ENCODE measurements at regions not wholly inside any gene's neighbourhood (a gene's known extent, or its start where the extent isn't known, plus 50 kb on each side); places are given as distances from the start of the nearest gene placed in this dataset.
"Not testable (repeated sequence)": the region's sequence is repeated elsewhere in the genome, so short reads cannot be mapped to it uniquely, and the experiment has no call there.

DNA sequence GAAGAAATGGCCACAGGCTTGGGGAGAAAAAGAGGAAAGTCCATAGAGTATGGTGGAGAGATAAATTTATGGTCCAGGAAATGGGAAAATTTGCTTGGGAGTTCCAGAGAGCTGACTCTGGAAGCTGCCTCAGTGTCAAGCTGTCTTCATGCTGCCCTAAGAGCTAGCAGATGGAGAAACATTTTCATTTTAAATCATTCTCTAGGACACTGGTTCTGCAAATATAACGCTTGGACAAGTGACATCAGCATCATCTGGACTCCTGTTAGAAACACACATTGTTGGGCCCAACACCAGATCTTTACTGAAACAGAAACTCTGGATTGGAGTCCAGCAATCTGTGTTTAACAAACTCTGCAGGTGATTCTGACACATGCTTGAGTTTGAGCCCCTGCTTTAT, 592.0 kb upstream of the KLF12 start:
- H3K4me1 Mint-ChIP-seq: no peaks in the 10 kb centered on the region
- H3K36me3 Mint-ChIP-seq (ENCODE audit: low read depth): no peaks in the 10 kb centered on the region
- no peak overlapping the region for H3K27ac Mint-ChIP-seq
- no peaks in the 10 kb centered on the region for H3K27me3 Mint-ChIP-seq
- DNase-seq: no peak
- intact Hi-C loops (cut with micrococcal nuclease): no loop called here
- no peak overlapping the region for H3K4me3 Mint-ChIP-seq
- H3K9me3 Mint-ChIP-seq: no peaks in the 10 kb centered on the region

DNA sequence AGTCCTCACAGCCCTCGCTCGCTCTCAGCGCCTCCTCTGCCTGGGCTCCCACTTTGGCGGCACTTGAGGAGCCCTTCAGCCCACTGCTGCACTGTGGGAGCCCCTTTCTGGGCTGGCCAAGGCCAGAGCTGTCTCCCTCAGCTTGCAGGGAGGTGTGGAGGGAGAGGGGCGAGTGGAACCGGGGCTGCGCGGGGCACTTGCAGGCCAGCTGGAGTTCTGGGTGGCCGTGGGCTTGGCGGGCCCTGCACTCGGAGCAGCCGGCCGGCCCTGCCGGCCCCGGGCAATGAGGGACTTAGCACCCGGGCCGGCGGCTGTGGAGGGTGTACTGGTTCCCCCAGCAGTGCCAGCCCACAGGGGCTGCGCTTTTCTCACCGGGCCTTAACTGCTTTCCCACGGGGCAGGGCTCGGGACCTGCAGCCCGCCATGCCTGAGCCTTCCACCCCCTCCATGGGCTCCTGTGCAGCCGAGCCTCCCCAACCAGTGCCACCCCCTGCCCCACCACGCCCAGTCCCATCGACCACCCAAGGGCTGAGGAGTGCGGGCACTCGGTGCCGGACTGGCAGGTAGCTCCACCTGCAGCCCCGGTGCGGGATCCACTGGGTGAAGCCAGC, 584.1 kb upstream of the KLF12 start:
- H3K36me3 Mint-ChIP-seq (ENCODE audit: low read depth); H3K27ac Mint-ChIP-seq; H3K9me3 Mint-ChIP-seq; H3K4me1 Mint-ChIP-seq; DNase-seq; H3K27me3 Mint-ChIP-seq; H3K4me3 Mint-ChIP-seq; intact Hi-C loops (cut with micrococcal nuclease): not testable (repeated sequence)

DNA sequence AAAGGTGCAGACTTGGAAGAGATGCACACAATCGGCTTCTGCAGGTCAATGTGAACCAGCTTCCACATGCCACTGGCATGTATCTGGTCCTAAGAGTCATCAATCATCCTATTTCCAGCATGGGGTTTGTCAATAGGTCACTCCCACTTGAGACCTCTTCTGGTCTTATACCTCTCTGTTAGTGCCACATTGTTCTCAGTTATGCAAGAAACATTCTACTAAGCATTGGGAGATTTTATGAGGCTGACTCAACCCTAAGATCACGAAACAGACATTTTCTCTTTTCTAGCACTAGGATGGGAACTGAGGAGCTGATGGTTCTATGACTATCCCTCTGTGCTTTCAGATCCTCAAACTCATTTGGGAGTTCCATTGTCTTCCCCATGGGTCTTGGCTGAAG, 581.5 kb upstream of the KLF12 start:
- no peaks in the 10 kb centered on the region for H3K36me3 Mint-ChIP-seq (ENCODE audit: low read depth)
- intact Hi-C loops (cut with micrococcal nuclease): no loop called here
- H3K27ac Mint-ChIP-seq: no peak overlapping the region
- no peak overlapping the region for H3K4me3 Mint-ChIP-seq
- H3K9me3 Mint-ChIP-seq: no peaks in the 10 kb centered on the region
- no peaks in the 10 kb centered on the region for H3K27me3 Mint-ChIP-seq
- H3K4me1 Mint-ChIP-seq: no peaks in the 10 kb centered on the region
- peak; percentile 17 for DNase-seq

DNA sequence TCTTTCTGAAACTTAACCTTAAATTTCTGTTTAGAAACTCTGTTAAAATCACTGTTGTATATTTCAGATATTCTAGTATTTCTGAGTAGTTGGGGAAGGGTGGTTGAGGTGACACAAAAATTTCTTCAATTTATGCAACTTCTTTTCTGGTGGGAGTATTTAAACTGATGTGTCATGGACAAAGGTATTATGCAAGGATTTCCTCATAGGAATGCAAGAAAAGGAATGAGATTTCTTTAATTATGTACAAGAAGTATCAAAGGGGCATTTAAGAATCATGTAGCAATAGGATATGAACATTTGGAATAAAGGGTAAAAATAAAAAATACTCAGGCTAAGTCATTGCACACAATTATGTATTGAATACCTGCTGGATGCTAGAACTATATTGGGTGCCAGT, 575.8 kb upstream of the KLF12 start:
- no peak overlapping the region for H3K4me3 Mint-ChIP-seq
- no peaks in the 10 kb centered on the region for H3K27me3 Mint-ChIP-seq
- H3K4me1 Mint-ChIP-seq: no peaks in the 10 kb centered on the region
- no peaks in the 10 kb centered on the region for H3K36me3 Mint-ChIP-seq (ENCODE audit: low read depth)
- H3K27ac Mint-ChIP-seq: no peak overlapping the region
- DNase-seq: no peak
- intact Hi-C loops (cut with micrococcal nuclease): no loop called here
- H3K9me3 Mint-ChIP-seq: no peaks in the 10 kb centered on the region

DNA sequence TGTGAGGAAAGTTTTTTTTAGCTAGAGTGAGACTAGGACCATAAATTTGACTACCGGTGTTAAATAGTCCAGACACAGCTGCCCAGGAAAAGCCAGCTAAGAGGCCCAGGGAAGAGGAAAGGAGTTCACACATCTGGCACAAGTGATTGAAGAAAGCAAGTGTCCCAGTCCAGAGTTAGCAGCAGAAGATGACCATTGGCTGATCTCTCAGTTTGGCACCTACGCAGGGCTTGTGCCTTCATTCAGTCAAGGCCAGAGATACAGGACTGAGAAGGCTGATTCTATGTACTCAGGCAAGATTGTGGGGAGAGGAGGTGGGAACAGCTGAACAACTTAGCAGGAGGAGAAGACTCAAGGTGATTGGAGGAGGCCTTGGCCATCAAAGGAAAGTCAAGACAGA, 575.0 kb upstream of the KLF12 start:
- Mint-ChIP-seq H3K27ac (no peak overlapping the region), H3K9me3 (no peaks in the 10 kb centered on the region), H3K4me1 (no peaks in the 10 kb centered on the region), H3K4me3 (no peak overlapping the region), H3K36me3 (ENCODE audit: low read depth) (no peaks in the 10 kb centered on the region), H3K27me3 (no peaks in the 10 kb centered on the region)
- peak; percentile 41 for DNase-seq
- intact Hi-C loops (cut with micrococcal nuclease): no loop called here

DNA sequence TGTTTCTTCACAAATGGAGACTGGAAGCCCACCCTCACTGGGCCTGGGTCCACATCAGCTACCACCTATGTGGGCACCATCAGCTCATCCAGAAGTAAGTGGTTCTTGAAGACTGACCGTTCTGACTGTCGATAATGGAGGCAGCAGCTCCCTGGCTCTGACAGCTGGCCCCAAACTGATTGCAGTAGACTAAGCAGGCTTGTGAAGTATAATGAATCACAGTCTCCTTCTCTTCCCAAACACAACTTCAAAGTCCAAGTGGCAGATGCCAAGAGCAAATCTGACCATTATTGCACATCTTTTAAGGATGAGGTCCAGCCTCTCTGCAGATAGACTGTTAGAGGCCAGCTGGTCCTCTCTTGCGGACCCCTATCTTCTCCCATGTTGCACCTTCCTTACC, 574.4 kb upstream of the KLF12 start:
- Mint-ChIP-seq H3K36me3 (ENCODE audit: low read depth) (no peaks in the 10 kb centered on the region), H3K27me3 (no peaks in the 10 kb centered on the region), H3K27ac (no peak overlapping the region), H3K4me1 (no peaks in the 10 kb centered on the region), H3K4me3 (no peak overlapping the region), H3K9me3 (no peaks in the 10 kb centered on the region)
- intact Hi-C loops (cut with micrococcal nuclease): no loop called here
- DNase-seq: peak; percentile 33

DNA sequence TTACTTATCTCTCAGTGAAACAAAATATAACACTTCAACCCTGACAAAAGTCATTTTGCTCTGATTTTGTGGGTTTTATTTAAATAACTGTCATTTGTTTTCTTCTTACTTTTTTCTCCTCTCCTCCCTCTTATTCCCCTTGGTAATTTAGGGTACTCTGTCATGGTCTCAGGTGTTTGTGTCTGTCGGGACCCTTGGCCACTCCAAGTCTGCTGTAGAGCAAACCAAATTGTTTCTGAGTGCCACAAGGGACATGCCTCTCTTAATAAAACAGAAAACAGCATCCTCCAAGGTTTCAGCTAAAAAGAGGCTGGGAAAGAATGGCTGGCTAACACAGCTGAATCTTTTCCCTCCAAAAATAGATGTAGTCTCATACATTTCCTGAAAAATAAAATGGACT, 573.1 kb upstream of the KLF12 start:
- no peaks in the 10 kb centered on the region for H3K9me3 Mint-ChIP-seq
- no peaks in the 10 kb centered on the region for H3K4me1 Mint-ChIP-seq

DNA sequence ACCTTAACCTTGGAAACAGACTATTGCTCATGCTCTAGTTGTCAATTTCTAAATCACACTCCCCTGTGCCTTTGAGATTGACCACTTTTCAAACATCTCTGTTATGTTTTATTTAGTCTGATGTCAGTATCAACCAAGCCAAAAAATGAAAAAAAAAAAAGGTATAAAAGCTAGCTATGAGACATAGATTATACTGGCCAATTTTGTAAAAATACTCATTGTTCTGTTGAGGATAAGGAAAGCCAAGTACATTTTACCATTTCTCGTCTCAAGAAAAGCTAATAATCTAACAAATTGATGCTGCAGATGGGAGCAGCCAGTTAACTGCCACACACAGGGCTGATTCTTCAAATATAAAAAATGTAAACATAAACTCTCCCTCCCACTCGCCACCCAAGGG, 572.6 kb upstream of the KLF12 start:
- no peaks in the 10 kb centered on the region for H3K9me3 Mint-ChIP-seq
- H3K27me3 Mint-ChIP-seq: no peaks in the 10 kb centered on the region
- intact Hi-C loops (cut with micrococcal nuclease): no loop called here
- no peak for DNase-seq
- no peak overlapping the region for H3K4me3 Mint-ChIP-seq
- H3K4me1 Mint-ChIP-seq: no peaks in the 10 kb centered on the region
- H3K36me3 Mint-ChIP-seq (ENCODE audit: low read depth): no peaks in the 10 kb centered on the region
- H3K27ac Mint-ChIP-seq: no peak overlapping the region

More for the DNA sequence above, 573.1 kb upstream of the KLF12 start:
- no peak overlapping the region for H3K27ac Mint-ChIP-seq
- intact Hi-C loops (cut with micrococcal nuclease): no loop called here
- no peaks in the 10 kb centered on the region for H3K27me3 Mint-ChIP-seq
- no peaks in the 10 kb centered on the region for H3K36me3 Mint-ChIP-seq (ENCODE audit: low read depth)
- no peak overlapping the region for H3K4me3 Mint-ChIP-seq
- no peak for DNase-seq

DNA sequence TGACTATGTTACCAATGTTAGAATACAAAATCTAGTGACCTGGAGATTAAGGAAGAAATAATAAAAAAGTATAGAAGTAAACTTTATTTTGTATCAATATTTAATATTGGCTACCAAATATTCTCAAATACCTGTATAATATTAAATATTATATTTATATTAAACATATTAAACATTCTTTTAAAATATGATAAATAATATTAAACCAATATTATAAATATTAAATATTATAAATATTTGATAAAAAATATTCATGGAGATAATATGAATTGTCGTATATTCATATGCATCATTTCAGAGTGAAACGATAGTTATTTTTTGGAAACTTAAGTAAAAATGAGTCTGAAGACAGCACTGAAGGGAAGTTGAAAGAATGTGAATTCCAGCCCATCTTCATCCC, 571.2 kb upstream of the KLF12 start:
- Mint-ChIP-seq H3K36me3 (ENCODE audit: low read depth) (no peaks in the 10 kb centered on the region), H3K4me3 (no peak overlapping the region), H3K4me1 (no peaks in the 10 kb centered on the region), H3K27ac (no peak overlapping the region), H3K27me3 (no peaks in the 10 kb centered on the region), H3K9me3 (peaks cover 4% of the 10 kb centered on the region)
- intact Hi-C loops (cut with micrococcal nuclease): no loop called here
- DNase-seq: no peak

DNA sequence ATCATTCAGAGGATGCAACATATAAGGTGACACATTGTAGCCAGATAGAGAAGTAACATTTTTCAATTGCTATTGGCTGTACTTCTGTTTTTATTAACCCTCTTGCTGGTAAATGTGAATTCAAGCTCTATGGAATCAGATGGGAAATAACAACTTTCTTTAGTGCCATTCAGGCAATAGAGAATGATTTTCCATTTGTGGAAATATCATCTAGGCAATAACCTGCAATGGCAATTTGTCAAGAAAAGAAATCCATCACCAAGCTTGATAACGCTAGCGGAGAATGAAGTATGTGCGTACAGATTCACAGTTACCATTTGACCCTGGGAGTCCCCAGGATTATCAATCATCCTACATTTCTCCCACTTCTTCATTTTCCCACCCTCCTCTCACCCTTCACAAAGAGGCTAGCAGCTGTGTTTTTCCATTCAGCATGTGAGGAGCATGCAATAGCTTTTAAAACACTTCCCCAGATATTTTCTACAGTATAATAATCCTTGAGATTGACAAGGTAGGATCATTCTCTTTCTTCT, 569.7 kb upstream of the KLF12 start:
- H3K27ac Mint-ChIP-seq: no peak overlapping the region
- intact Hi-C loops (cut with micrococcal nuclease): no loop called here
- no peak overlapping the region for H3K4me3 Mint-ChIP-seq
- DNase-seq: no peak
- no peaks in the 10 kb centered on the region for H3K4me1 Mint-ChIP-seq
- peaks cover 4% of the 10 kb centered on the region for H3K9me3 Mint-ChIP-seq
- no peaks in the 10 kb centered on the region for H3K27me3 Mint-ChIP-seq
- no peaks in the 10 kb centered on the region for H3K36me3 Mint-ChIP-seq (ENCODE audit: low read depth)

DNA sequence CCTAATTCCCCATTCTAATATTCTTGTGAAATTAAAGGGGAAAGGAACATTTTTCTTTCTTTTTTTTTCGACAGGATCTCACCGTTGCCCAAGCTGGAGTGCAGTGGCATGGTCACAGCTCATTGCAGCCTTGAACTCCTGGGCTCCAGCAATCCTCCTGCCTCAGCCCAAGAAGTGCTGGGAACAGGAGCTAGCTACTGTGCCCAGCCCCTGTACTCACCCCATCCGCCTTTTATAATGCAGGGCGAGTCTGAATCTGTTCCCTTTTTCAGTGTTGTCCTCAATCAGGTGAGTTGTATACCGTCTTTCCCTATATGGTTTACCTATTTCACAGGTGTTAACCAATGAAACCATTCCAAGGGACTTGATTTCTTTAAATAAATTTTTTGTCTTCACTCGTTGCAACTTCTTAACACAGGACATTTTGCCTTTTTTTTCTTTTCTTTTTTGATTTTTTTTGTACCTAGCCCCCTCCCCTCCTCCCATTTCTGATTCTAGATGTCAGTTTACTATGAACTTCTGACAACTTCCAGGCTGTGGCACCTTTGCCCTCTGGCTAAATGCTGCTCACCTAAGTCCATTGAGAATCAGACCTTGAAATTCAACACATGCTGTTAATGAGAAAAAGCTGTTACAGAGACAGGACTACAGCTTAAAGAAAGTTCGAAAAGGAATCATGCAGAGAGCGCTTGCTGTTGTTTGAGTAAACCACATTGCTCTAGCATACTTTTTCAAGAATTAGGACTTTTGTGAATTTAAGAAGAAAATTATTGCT, 562.1 kb upstream of the KLF12 start:
- no peak overlapping the region for H3K4me3 Mint-ChIP-seq
- intact Hi-C loops (cut with micrococcal nuclease): no loop called here

DNA sequence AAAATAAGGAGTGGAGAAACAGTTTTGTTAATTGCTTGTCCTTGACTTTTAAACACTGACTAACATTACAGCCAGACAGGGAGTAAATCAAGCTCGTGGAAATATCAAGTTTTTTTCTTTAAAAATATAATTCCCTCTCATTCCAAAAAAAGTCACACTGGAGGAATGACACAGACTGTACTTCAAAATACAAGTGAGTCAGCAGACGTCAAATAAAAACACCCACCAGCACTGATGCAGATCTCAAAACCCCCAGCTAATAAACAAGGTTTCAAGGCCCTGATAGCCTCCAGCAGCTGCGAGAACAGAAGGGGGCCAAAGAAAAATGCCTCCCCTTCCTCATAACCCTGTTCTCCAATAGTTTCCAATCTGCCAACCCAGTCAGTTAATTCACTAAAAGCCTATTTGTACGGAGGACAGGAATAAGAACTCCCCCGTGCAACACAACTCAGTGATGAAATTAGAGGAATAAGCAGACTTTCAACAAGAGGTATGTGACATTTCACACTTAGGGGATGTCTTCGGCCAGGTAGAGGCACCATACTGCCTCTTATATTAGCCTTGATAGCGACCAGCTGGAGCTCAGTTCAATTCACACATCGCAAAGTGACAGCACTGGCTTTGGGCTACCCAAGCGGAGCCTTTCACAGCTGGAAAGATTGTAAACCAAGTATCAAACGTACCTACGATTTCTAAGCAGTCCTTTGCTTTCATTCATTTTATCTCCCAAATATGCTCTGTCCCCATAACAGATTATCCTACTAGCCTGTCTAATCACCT, 561.0 kb upstream of the KLF12 start:
- Mint-ChIP-seq H3K9me3 (no peaks in the 10 kb centered on the region), H3K4me1 (no peaks in the 10 kb centered on the region), H3K27me3 (no peaks in the 10 kb centered on the region), H3K27ac (no peak overlapping the region), H3K4me3 (no peak overlapping the region), H3K36me3 (ENCODE audit: low read depth) (no peaks in the 10 kb centered on the region)
- DNase-seq: no peak
- intact Hi-C loops (cut with micrococcal nuclease): no loop called here

More for the DNA sequence above, 562.1 kb upstream of the KLF12 start:
- H3K9me3 Mint-ChIP-seq: peaks cover 4% of the 10 kb centered on the region
- no peak overlapping the region for H3K27ac Mint-ChIP-seq
- DNase-seq: no peak
- no peaks in the 10 kb centered on the region for H3K27me3 Mint-ChIP-seq
- no peaks in the 10 kb centered on the region for H3K4me1 Mint-ChIP-seq
- no peaks in the 10 kb centered on the region for H3K36me3 Mint-ChIP-seq (ENCODE audit: low read depth)

DNA sequence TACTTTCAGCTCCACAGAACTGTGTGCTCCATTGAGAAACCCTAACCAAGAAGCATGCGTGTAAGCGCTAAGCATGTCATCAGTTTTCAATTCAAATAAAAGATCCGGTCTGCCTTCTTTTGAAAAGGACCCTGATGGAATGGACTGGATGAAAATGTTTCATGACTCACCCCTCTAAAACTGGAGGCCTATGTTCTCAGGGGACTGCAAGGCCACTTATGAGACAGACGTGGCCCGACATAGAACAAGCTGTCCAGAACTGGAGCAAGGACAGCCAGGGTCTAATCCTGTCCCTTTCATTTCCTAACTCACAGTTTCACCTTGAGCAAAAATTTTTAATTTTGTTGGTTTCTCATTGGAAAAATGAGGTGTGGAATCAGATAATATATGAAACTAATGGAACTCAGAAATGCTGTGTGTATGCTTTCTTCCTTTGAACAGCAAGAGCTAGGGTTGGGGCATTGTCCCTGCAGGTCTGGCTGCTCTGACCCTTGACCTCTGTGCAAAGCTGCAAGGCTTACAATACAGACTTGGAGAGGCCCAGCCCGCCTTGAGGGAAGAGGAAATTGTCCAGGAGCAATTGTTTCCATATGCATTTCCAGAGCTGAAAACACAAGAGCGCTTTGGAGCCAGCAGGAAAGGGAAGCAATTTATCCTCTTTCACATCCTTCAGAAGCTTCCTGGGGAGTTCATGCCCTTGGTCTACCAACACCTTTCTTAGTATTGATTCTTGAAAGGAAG, 553.4 kb upstream of the KLF12 start:
- H3K27ac Mint-ChIP-seq: no peak overlapping the region
- H3K36me3 Mint-ChIP-seq (ENCODE audit: low read depth): no peaks in the 10 kb centered on the region
- DNase-seq: no peak
- no peaks in the 10 kb centered on the region for H3K27me3 Mint-ChIP-seq
- H3K4me1 Mint-ChIP-seq: no peaks in the 10 kb centered on the region
- intact Hi-C loops (cut with micrococcal nuclease): no loop called here
- no peaks in the 10 kb centered on the region for H3K9me3 Mint-ChIP-seq
- H3K4me3 Mint-ChIP-seq: no peak overlapping the region

DNA sequence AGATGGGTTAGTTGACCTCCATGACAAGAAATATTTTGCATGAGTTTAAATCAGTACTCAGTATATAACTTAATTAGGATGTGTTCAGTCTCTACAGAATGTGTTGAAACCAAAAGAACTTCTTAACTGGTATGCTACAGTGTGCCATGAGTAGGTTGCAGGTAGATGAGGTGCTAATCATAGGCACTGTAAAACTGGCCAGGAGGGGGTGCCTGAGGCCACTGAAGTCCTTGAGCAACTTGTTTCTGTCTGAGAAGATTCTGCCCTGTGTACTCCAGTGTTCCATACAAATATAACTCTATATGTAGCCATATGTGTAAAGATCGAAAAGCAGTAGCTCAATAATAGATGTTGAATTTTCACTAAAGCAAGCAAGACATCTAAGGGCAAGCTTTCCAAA, 549.2 kb upstream of the KLF12 start:
- H3K4me1 Mint-ChIP-seq: no peaks in the 10 kb centered on the region
- H3K9me3 Mint-ChIP-seq: no peaks in the 10 kb centered on the region
- H3K36me3 Mint-ChIP-seq (ENCODE audit: low read depth): no peaks in the 10 kb centered on the region
- no peak overlapping the region for H3K4me3 Mint-ChIP-seq
- DNase-seq: no peak
- no peak overlapping the region for H3K27ac Mint-ChIP-seq
- no peaks in the 10 kb centered on the region for H3K27me3 Mint-ChIP-seq
- intact Hi-C loops (cut with micrococcal nuclease): no loop called here

Data from activated CD4-positive, alpha-beta T cell treated with anti-CD3 and anti-CD28 coated beads, Interleukin-2, amount 10 ng/mL, durations not matched to agents 24 days and 14 days (primary cell).